ENCODE measurements at regions not wholly inside any gene's neighbourhood (a gene's known extent, or its start where the extent isn't known, plus 50 kb on each side); places are given as distances from the start of the nearest gene placed in this dataset.

GRCh38 chr7:80324032-80324431 lies 187.8 kb downstream of the GNAT3 start:
- TF ChIP-seq CTCF (IDR thresholded peaks at IDR 0.05), result no peak
- no peak for TF ChIP-seq CHD2 (IDR thresholded peaks at IDR 0.05; ENCODE audit: low read length, partially characterized antibody)
- no peak for TF ChIP-seq ESRRA (IDR thresholded peaks at IDR 0.05; ENCODE audit: borderline replicate concordance, low read length)
- no peak for TF ChIP-seq ZSCAN20 (CRISPR knock-in tag; IDR thresholded peaks at IDR 0.05)
- TF ChIP-seq ZFP36 (IDR thresholded peaks at IDR 0.05; ENCODE audit: borderline replicate concordance, partially characterized antibody), result no peak
- no peak for TF ChIP-seq BHLHE40 (IDR thresholded peaks at IDR 0.05; ENCODE audit: low read depth, low read length)
- no peak for TF ChIP-seq POLR2A (IDR thresholded peaks at IDR 0.05; ENCODE audit: low read length)
- no peak for TF ChIP-seq MYC (IDR thresholded peaks at IDR 0.05; ENCODE audit: borderline replicate concordance, low read length)
- no peak for TF ChIP-seq E2F6 (IDR thresholded peaks at IDR 0.05; ENCODE audit: borderline replicate concordance, low read depth)
- TF ChIP-seq EP300 (IDR thresholded peaks at IDR 0.05), result no peak
- TF ChIP-seq POLR2AphosphoS2 (conservative IDR thresholded peaks at IDR 0.05; ENCODE audit: low read length), result no peak

Measured in A549 (cell line).